ENCODE measurements at regions not wholly inside any gene's neighbourhood (a gene's known extent, or its start where the extent isn't known, plus 50 kb on each side); places are given as distances from the start of the nearest gene placed in this dataset.
A peak's percentile ranks its signal among the peaks of the same experiment; 100 is the strongest.

GRCh38 chr6:99130897-99131873 is 183.4 kb upstream of the FBXL4 start:
- H3K9me3 Mint-ChIP-seq = no peaks in the 10 kb centered on the region
- H3K27ac Mint-ChIP-seq = no peak overlapping the region
- no peaks in the 10 kb centered on the region for H3K36me3 Mint-ChIP-seq (ENCODE audit: low read depth)
- no peaks in the 10 kb centered on the region for H3K4me1 Mint-ChIP-seq (ENCODE audit: low read depth)
- TF ChIP-seq, protein P1, sequence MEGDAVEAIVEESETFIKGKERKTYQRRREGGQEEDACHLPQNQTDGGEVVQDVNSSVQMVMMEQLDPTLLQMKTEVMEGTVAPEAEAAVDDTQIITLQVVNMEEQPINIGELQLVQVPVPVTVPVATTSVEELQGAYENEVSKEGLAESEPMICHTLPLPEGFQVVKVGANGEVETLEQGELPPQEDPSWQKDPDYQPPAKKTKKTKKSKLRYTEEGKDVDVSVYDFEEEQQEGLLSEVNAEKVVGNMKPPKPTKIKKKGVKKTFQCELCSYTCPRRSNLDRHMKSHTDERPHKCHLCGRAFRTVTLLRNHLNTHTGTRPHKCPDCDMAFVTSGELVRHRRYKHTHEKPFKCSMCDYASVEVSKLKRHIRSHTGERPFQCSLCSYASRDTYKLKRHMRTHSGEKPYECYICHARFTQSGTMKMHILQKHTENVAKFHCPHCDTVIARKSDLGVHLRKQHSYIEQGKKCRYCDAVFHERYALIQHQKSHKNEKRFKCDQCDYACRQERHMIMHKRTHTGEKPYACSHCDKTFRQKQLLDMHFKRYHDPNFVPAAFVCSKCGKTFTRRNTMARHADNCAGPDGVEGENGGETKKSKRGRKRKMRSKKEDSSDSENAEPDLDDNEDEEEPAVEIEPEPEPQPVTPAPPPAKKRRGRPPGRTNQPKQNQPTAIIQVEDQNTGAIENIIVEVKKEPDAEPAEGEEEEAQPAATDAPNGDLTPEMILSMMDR (IDR thresholded peaks at IDR 0.05) = no peak
- DNase-seq = no peak
- H3K4me3 Mint-ChIP-seq = no peak overlapping the region
- peaks cover 7% of the 10 kb centered on the region for H3K27me3 Mint-ChIP-seq (ENCODE audit: insufficient read depth)

DNA sequence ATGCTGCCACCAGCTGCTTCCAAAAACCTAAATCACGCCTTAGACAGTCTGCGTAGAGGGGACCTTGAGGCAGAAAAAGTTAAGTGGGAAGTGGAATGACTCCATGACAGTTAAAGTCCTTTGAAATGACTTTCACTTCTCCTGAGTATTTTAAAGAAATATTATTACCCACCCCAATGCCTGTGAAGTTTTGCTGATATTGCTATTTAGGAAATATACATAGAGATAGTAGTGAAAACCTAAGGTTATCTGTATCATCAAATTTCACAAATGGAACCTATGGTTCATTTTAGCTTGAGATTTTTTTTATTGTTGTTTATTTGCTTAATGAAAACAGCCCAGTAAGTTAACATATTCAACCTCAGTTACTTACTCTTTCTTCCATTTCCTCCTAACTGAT is 182.1 kb upstream of the FBXL4 start:
- no peak overlapping the region for H3K27ac Mint-ChIP-seq
- DNase-seq = no peak
- H3K4me3 Mint-ChIP-seq = no peak overlapping the region
- peaks cover 9% of the 10 kb centered on the region for H3K27me3 Mint-ChIP-seq (ENCODE audit: insufficient read depth)
- TF ChIP-seq, protein P1 (IDR thresholded peaks at IDR 0.05) = no peak
- no peaks in the 10 kb centered on the region for H3K9me3 Mint-ChIP-seq
- no peaks in the 10 kb centered on the region for H3K36me3 Mint-ChIP-seq (ENCODE audit: low read depth)
- H3K4me1 Mint-ChIP-seq (ENCODE audit: low read depth) = no peaks in the 10 kb centered on the region

DNA sequence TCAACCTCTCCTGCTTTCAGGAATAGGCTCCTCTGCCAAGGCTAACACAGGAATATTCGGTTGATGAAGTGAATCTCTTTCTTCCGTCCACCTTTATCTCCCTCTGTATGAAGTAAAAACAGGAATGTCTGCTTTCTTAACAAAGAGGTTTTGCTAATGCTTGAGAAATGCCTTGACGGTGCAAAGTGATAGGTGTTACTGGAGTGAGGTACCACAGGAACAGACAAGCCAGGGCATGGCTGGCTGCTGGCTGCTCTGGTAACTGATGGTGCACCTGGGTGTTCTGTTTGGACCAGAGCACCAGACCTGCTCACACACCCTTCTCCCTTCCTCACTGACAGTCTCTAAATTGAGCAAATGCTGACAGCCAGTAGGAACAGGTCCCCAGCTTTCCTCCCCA is 174.0 kb upstream of the FBXL4 start:
- Mint-ChIP-seq H3K36me3 (ENCODE audit: low read depth) (no peaks in the 10 kb centered on the region), H3K9me3 (no peaks in the 10 kb centered on the region), H3K27me3 (ENCODE audit: insufficient read depth) (peaks cover 12% of the 10 kb centered on the region), H3K4me3 (no peak overlapping the region), H3K4me1 (ENCODE audit: low read depth) (no peaks in the 10 kb centered on the region), H3K27ac (no peak overlapping the region)
- no peak for DNase-seq
- TF ChIP-seq, protein P1 (IDR thresholded peaks at IDR 0.05) = no peak

DNA sequence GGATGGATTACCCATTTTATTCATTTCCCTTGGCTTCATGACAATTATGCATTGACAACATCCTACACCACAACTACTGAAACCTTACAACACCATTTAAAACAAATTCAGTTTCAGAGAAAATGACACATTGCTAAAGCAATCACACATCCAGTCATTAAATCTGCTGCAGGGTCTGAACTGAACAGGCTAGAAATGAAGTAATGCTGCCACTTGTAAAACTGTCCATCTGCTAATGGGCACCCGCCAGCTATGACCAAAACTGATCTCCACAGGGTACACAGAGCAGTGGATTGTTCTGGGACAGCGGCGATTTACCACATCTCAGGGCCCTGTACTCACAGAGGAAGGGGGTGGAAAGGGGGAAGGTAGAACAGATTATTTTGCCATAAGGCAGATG is 172.9 kb upstream of the FBXL4 start:
- Mint-ChIP-seq H3K4me3 (no peak overlapping the region), H3K27me3 (ENCODE audit: insufficient read depth) (peaks cover 16% of the 10 kb centered on the region), H3K27ac (no peak overlapping the region), H3K4me1 (ENCODE audit: low read depth) (no peaks in the 10 kb centered on the region), H3K9me3 (no peaks in the 10 kb centered on the region), H3K36me3 (ENCODE audit: low read depth) (no peaks in the 10 kb centered on the region)
- TF ChIP-seq, protein P1 (IDR thresholded peaks at IDR 0.05) = no peak
- no peak for DNase-seq

GRCh38 chr6:99119109-99120031 is 171.6 kb upstream of the FBXL4 start:
- Mint-ChIP-seq H3K27me3 (ENCODE audit: insufficient read depth) (peaks cover 18% of the 10 kb centered on the region), H3K9me3 (no peaks in the 10 kb centered on the region), H3K27ac (no peak overlapping the region), H3K4me3 (no peak overlapping the region), H3K4me1 (ENCODE audit: low read depth) (no peaks in the 10 kb centered on the region), H3K36me3 (ENCODE audit: low read depth) (no peaks in the 10 kb centered on the region)
- peak; percentile 51 for DNase-seq
- TF ChIP-seq, protein P1 (IDR thresholded peaks at IDR 0.05) = peak; percentile 90
